DMS114 treated with DMSO at 0.1 percent for 48 hours (cell line): ENCODE measurements at regions not wholly inside any gene's neighbourhood (a gene's known extent, or its start where the extent isn't known, plus 50 kb on each side); places are given as distances from the start of the nearest gene placed in this dataset.

Source experiments
- DNase-seq: peaks from one replicate; lab custom pipeline; 2025; ENCODE audit not compliant: unreplicated experiment; lab: John Stamatoyannopoulos, UW

- no peak for DNase-seq
These were observed 221.6 kb upstream of the EMCN start for GRCh38 chr4:100739426-100739825.

GRCh38 chr4:100738196-100739165, 220.7 kb upstream of the EMCN start:
- DNase-seq: no peak

- DNase-seq: no peak
These were observed 219.0 kb upstream of the EMCN start for GRCh38 chr4:100736641-100737451.

- no peak for DNase-seq
These were observed 211.0 kb upstream of the EMCN start for GRCh38 chr4:100728861-100729260.

GRCh38 chr4:100722866-100723459, 205.1 kb upstream of the EMCN start:
- DNase-seq: no peak

GRCh38 chr4:100722133-100722532, 204.3 kb upstream of the EMCN start:
- no peak for DNase-seq

DNA sequence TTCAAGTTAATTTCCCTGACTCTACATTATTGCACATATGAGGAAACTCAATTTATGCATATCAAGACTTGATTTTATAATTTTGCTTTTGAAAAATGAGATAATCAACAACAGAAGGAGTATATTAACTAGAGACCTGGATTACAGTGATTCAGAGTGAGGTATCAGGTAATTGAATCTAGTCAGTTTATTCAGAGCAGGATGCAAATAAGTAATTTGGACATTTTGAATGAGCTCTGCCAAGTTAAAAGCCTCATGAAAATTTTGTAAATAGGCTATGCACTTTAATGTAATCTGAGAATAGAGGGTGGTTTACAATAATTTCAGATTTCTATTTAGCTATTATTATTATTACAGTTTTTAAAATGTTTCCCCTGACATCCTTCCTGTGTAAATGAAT, 203.7 kb upstream of the EMCN start:
- DNase-seq: no peak

GRCh38 chr4:100721077-100721476, 203.3 kb upstream of the EMCN start:
- no peak for DNase-seq

- DNase-seq: no peak
These were observed 198.6 kb upstream of the EMCN start for GRCh38 chr4:100716416-100716815.

GRCh38 chr4:100708776-100709175, 191.0 kb upstream of the EMCN start:
- DNase-seq: no peak

- DNase-seq: no peak
These were observed 190.0 kb upstream of the EMCN start for GRCh38 chr4:100707786-100708185.

DNA sequence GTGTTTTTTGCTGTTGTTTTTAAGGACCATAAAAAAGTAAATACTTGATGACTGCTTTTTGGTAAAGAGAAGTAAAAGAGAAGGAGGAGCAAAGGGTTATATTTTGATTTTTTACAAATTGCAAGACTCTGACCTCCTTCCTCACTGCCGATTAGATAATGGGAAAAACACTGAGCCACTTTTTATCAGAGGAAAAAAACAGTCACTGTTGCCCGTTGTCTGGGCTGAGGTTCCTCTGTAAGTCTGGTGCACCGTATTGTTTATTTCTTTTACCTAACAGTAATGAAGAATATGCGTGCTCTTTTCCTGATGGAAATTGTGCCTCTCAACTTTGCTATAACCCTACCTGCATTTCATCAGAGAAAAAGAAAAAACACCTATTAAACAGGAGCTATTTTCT, 178.7 kb upstream of the EMCN start:
- no peak for DNase-seq

DNA sequence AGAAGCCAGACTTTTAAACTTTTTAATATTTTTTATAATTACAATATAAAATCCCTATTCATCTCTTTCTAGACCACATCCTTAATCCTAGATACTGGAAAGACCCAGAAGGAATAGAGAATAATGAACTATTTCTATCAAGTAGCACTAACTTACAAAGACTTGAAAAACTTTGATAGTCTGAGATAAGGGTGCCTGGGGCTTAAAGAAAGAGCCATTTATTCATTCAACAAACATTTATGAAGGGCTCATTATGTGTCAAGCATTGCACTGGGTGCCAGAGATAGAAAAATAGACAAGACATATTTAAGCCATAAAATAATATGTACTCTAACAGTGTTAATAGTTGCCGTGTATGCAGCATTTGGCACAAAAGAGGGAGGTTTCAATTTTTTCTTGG, 178.0 kb upstream of the EMCN start:
- DNase-seq: no peak

DNA sequence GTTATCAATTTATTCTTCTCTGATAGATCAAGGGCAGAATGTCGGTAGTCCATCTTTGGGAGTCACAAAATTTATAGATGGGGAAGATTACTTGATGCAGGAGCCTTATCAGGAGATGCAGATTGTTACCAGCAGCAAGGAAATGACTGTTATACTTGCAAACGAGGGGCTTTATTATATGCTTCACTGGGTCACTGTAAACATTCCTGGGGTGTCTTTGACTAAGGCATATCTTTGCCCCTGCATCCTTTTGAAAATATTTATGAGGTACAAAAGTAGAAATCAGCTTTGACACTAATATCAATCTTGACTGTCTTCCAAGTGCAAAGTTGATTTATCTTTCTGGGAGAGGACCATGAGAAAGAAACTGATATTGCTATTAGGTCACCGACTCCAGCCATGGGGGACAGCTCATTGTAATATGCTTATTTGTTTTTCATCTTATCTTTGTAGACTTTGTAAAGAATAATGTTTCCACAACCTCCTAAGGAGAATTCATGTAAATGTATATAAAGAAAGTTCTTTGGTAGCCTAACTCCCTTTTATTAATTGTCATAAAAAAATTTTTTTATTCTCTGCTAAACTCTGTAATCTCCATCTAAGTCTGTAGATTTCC, 177.3 kb upstream of the EMCN start:
- DNase-seq: no peak

DNA sequence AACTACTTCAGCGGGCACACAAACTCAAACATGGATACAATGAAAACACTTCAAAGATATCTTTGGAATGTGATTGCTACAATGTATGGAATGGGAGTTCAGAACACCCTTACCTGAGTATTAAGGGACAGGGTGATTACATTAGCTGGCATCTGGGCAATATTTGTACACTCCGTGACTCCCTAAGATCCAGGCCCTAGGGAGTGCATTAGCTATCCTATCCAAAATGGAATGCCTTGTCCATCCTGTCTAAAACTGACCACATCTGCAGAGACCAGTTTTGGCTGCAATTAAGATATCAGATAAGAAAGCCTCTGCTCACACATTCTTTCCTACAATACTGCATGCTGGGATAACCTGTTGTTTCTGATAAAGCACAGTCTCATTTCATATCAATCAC, 176.6 kb upstream of the EMCN start:
- DNase-seq: no peak

GRCh38 chr4:100690812-100691211, 173.0 kb upstream of the EMCN start:
- no peak for DNase-seq

DNA sequence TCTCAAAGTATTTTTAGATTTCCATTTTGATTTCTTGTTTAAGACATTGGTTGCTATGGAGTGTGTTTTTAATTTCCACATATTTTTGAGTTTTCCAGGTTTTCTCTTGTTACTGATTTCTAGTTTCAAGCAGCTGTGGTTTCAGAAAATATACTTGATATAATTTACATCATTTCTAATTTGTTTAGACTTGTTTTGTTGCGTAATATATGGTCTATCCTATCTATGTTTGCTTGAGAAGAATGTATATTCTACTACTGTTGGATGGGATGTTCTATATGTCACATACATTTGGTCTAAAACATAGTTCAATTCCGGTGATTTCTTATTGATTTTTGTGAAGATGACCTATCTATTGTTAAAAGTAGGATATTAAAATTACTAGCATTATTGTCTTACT, 170.5 kb upstream of the EMCN start:
- no peak for DNase-seq

GRCh38 chr4:100682477-100683218, 164.8 kb upstream of the EMCN start:
- no peak for DNase-seq

GRCh38 chr4:100681289-100681688, 163.5 kb upstream of the EMCN start:
- DNase-seq: no peak

DNA sequence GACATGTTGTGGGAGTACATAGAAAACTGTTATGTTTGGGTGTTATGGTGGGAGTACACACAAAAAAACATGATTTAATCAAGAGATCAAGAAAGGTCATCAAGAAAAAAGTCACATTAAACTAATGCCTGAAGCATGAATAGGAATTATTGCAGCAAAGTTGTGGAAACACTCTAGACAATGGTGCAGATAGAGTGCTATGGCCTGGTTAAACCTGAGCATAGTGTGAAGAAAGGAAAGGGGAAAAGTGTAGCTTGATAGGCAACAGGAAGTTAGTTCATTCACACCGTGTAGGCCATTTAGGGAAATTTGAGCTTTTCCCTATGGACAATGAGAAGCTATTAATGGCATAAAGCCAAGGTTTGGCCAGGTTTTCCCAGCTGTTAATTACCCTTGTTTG, 162.1 kb upstream of the EMCN start:
- no peak for DNase-seq

GRCh38 chr4:100674976-100675375, 157.2 kb upstream of the EMCN start:
- no peak for DNase-seq
